ENCODE measurements at regions not wholly inside any gene's neighbourhood (a gene's known extent, or its start where the extent isn't known, plus 50 kb on each side); places are given as distances from the start of the nearest gene placed in this dataset.
"Not testable (repeated sequence)": the region's sequence is repeated elsewhere in the genome, so short reads cannot be mapped to it uniquely, and the experiment has no call there.

DNA sequence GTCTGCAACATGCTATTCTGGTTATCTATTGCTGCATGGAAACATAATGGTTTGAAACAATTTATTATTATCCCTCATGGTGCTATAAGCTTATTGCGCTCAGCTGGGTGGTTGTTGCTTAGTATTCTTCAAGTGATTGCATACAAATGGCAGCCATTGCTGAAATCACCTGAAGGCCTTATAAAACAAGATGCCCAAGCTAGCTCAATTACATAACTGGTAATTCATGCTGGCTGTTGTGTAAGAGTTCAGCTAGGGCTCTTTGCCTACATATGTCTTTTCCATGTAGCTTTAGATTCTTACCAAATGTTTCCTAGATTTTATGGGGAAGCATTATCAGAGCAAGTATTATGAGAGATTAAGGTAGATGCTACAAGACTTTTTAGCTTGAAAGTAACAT, 644.0 kb upstream of the CBLB start:
- H3K36me3 ChIP-seq (ENCODE audit: control insufficient read depth in 2 of 2, insufficient read depth in 2 of 2, low read length in 1 of 2), result no peaks in the 10 kb centered on the region
- H3K9me3 ChIP-seq (ENCODE audit: control insufficient read depth in 2 of 2, insufficient read depth in 1 of 2, low read length in 1 of 2), result no peaks in the 10 kb centered on the region
- 99% methylated on average over 1 of the region's 1 CpG for WGBS
- H3K27me3 ChIP-seq (ENCODE audit: control insufficient read depth in 2 of 2, insufficient read depth in 1 of 2, low read length in 1 of 2), result no peaks in the 10 kb centered on the region
- no peak overlapping the region for H3K4me3 ChIP-seq (ENCODE audit: low read length in 2 of 2)
- no peak overlapping the region for H3K27ac ChIP-seq (ENCODE audit: low read depth in 1 of 2, low read length in 1 of 2)
- no peak for DNase-seq (ENCODE audit: low read depth in 6 of 9, low spot score in 9 of 9)
- no peaks in the 10 kb centered on the region for H3K4me1 ChIP-seq (ENCODE audit: control insufficient read depth in 2 of 2, insufficient read depth in 2 of 2, low read length in 2 of 2)

DNA sequence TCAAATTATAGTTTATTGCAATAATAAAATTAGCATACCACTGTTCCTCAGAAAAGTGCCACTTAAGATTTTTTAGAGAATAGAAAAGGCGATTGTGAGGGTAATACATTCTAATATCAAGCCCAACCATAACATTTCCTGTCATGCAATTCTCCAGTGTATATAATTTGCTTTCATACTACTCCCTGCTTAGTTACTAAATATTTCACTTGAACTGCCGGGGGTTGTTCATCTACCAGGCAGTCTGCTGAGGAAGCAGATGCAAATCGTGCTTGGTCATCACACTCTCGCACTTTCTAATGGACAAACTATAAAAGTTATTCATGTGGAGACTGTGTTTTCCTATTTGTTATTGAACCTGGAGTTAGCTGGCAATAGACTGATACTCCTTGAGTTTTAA, 645.6 kb upstream of the CBLB start:
- H3K36me3 ChIP-seq (ENCODE audit: control insufficient read depth in 2 of 2, insufficient read depth in 2 of 2, low read length in 1 of 2), result no peaks in the 10 kb centered on the region
- no peaks in the 10 kb centered on the region for H3K27me3 ChIP-seq (ENCODE audit: control insufficient read depth in 2 of 2, insufficient read depth in 1 of 2, low read length in 1 of 2)
- 36% methylated on average over 4 of the region's 4 CpGs for WGBS
- H3K4me1 ChIP-seq (ENCODE audit: control insufficient read depth in 2 of 2, insufficient read depth in 2 of 2, low read length in 2 of 2), result no peaks in the 10 kb centered on the region
- H3K4me3 ChIP-seq (ENCODE audit: low read length in 2 of 2), result no peak overlapping the region
- H3K27ac ChIP-seq (ENCODE audit: low read depth in 1 of 2, low read length in 1 of 2), result no peak overlapping the region
- no peak for DNase-seq (ENCODE audit: low read depth in 6 of 9, low spot score in 9 of 9)
- H3K9me3 ChIP-seq (ENCODE audit: control insufficient read depth in 2 of 2, insufficient read depth in 1 of 2, low read length in 1 of 2), result no peaks in the 10 kb centered on the region

DNA sequence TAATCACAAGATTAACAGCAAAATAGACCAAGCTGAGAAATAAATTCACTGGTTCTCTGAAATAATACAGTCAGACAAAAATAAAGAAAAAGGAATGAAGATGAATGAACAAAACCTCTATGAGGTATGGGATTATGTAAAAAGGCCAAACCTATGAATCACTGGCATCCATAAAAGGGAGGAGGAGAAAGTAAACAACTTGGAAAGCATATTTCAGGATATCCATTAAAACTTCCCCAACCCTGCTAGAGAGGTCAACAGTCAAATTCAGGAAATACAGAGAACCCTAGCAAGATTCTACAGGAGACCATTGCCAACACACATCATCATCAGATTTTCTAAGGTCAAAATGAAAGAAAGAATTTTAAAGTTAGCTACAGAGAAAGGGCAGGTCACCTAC, 649.7 kb upstream of the CBLB start:
- DNase-seq (ENCODE audit: low read depth in 6 of 9, low spot score in 9 of 9), result no peak
- Histone ChIP-seq H3K9me3 (ENCODE audit: control insufficient read depth in 2 of 2, insufficient read depth in 1 of 2, low read length in 1 of 2) (peaks cover 0 to 3% of the 10 kb centered on the region in 2 donors), H3K4me3 (ENCODE audit: low read length in 2 of 2) (no peak overlapping the region), H3K27ac (ENCODE audit: low read depth in 1 of 2, low read length in 1 of 2) (no peak overlapping the region), H3K27me3 (ENCODE audit: control insufficient read depth in 2 of 2, insufficient read depth in 1 of 2, low read length in 1 of 2) (no peaks in the 10 kb centered on the region), H3K4me1 (ENCODE audit: control insufficient read depth in 2 of 2, insufficient read depth in 2 of 2, low read length in 2 of 2) (no peaks in the 10 kb centered on the region), H3K36me3 (ENCODE audit: control insufficient read depth in 2 of 2, insufficient read depth in 2 of 2, low read length in 1 of 2) (no peaks in the 10 kb centered on the region)

DNA sequence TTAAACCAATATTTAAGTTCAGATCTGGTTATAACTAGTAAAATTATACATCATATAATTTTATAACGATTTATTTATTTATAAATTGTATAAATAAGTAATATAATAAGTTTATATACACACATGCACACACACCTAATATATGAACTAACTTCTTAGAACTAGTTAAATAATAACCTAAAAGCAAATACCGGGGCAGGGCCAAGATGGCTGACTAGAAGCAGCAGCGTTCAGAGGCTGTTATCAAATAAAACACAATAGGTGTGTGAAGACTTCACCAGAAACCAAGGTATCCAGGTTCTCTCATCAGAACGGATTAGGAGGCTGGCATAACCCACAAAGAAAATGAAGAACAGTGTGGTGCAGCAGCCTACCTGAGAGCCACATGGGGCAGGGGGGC, 653.6 kb upstream of the CBLB start:
- Histone ChIP-seq H3K4me3 (ENCODE audit: low read length in 2 of 2) (no peak overlapping the region), H3K4me1 (ENCODE audit: control insufficient read depth in 2 of 2, insufficient read depth in 2 of 2, low read length in 2 of 2) (no peaks in the 10 kb centered on the region), H3K27me3 (ENCODE audit: control insufficient read depth in 2 of 2, insufficient read depth in 1 of 2, low read length in 1 of 2) (no peaks in the 10 kb centered on the region), H3K27ac (ENCODE audit: low read depth in 1 of 2, low read length in 1 of 2) (no peak overlapping the region), H3K36me3 (ENCODE audit: control insufficient read depth in 2 of 2, insufficient read depth in 2 of 2, low read length in 1 of 2) (no peaks in the 10 kb centered on the region), H3K9me3 (ENCODE audit: control insufficient read depth in 2 of 2, insufficient read depth in 1 of 2, low read length in 1 of 2) (peaks cover 0 to 3% of the 10 kb centered on the region in 2 donors)
- whole genome bisulfite sequencing, result 94% methylated on average over 4 of the region's 4 CpGs
- no peak for DNase-seq (ENCODE audit: low read depth in 6 of 9, low spot score in 9 of 9)

DNA sequence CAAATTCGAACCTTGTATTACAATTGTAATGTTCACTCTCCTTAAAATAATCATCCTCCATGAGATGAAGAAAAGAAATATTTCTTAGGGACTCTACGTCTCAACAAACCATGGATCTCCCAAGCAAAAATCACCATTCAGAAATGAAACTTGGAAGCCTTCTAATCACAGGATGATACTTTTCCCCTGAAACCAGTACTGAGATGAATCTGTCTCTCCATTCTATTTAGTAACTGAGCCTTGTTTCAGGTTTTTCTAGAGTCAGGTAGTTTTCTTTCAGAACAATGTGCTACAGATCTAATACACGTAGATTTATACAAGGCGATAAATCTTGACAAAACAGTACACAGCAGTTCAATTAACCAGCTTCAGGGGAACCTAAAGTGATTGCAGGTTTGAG, 660.1 kb upstream of the CBLB start:
- no peak overlapping the region for H3K4me3 ChIP-seq (ENCODE audit: low read length in 2 of 2)
- H3K36me3 ChIP-seq (ENCODE audit: control insufficient read depth in 2 of 2, insufficient read depth in 2 of 2, low read length in 1 of 2), result no peaks in the 10 kb centered on the region
- H3K9me3 ChIP-seq (ENCODE audit: control insufficient read depth in 2 of 2, insufficient read depth in 1 of 2, low read length in 1 of 2), result peaks cover 0 to 4% of the 10 kb centered on the region in 2 donors
- H3K27me3 ChIP-seq (ENCODE audit: control insufficient read depth in 2 of 2, insufficient read depth in 1 of 2, low read length in 1 of 2), result no peaks in the 10 kb centered on the region
- no peak overlapping the region for H3K27ac ChIP-seq (ENCODE audit: low read depth in 1 of 2, low read length in 1 of 2)
- no peaks in the 10 kb centered on the region for H3K4me1 ChIP-seq (ENCODE audit: control insufficient read depth in 2 of 2, insufficient read depth in 2 of 2, low read length in 2 of 2)
- 97% methylated on average over 4 of the region's 4 CpGs for WGBS
- no peak for DNase-seq (ENCODE audit: low read depth in 6 of 9, low spot score in 9 of 9)

DNA sequence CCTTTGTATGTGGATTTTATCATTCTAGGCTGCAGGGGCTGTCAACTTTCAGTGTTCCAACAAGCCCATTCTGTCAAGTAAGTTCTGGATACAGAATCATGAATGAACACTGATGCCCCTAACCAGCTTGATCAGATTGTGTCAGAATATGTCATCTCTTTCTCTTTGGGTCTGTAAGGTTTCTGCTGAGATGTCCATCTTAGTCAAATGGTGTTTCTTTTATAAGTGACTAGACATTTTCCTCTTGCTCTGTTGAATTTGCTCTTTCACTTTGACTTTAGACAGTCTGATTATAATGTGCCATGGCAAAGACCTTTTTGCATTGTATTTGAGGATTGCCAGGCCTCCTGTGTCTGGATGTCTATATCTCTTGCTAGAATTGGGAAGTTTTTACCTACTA, 660.9 kb upstream of the CBLB start:
- no peak overlapping the region for H3K4me3 ChIP-seq (ENCODE audit: low read length in 2 of 2)
- no peak for DNase-seq (ENCODE audit: low read depth in 6 of 9, low spot score in 9 of 9)

DNA sequence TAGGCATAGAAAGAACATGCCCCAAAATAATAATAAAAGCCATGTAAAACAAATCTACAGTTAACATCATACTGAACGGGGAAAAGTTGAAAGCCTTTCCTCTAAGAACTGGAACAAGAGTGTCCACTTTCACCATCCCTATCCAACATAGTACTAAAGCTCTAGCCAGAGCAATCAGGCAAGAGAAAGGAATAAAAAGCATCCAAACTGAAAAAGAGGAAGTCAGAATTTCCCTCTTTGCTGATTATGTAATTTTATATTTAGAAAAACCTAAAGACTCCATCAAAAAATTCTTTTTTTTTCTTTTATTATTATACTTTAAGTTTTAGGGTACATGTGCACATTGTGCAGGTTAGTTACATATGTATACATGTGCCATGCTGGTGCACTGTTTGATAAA, 661.6 kb upstream of the CBLB start:
- no peaks in the 10 kb centered on the region for H3K36me3 ChIP-seq (ENCODE audit: control insufficient read depth in 2 of 2, insufficient read depth in 2 of 2, low read length in 1 of 2)
- H3K27ac ChIP-seq (ENCODE audit: low read depth in 1 of 2, low read length in 1 of 2), result no peak overlapping the region
- no peaks in the 10 kb centered on the region for H3K4me1 ChIP-seq (ENCODE audit: control insufficient read depth in 2 of 2, insufficient read depth in 2 of 2, low read length in 2 of 2)
- H3K4me3 ChIP-seq (ENCODE audit: low read length in 2 of 2), result no peak overlapping the region
- WGBS, result 97% methylated on average over 1 of the region's 1 CpG
- H3K9me3 ChIP-seq (ENCODE audit: control insufficient read depth in 2 of 2, insufficient read depth in 1 of 2, low read length in 1 of 2), result peaks cover 0 to 9% of the 10 kb centered on the region in 2 donors
- DNase-seq (ENCODE audit: low read depth in 6 of 9, low spot score in 9 of 9), result no peak
- no peaks in the 10 kb centered on the region for H3K27me3 ChIP-seq (ENCODE audit: control insufficient read depth in 2 of 2, insufficient read depth in 1 of 2, low read length in 1 of 2)

More for the DNA sequence above, 660.9 kb upstream of the CBLB start:
- peaks cover 0 to 9% of the 10 kb centered on the region in 2 donors for H3K9me3 ChIP-seq (ENCODE audit: control insufficient read depth in 2 of 2, insufficient read depth in 1 of 2, low read length in 1 of 2)
- H3K27me3 ChIP-seq (ENCODE audit: control insufficient read depth in 2 of 2, insufficient read depth in 1 of 2, low read length in 1 of 2), result no peaks in the 10 kb centered on the region
- H3K27ac ChIP-seq (ENCODE audit: low read depth in 1 of 2, low read length in 1 of 2), result no peak overlapping the region
- H3K4me1 ChIP-seq (ENCODE audit: control insufficient read depth in 2 of 2, insufficient read depth in 2 of 2, low read length in 2 of 2), result no peaks in the 10 kb centered on the region
- no peaks in the 10 kb centered on the region for H3K36me3 ChIP-seq (ENCODE audit: control insufficient read depth in 2 of 2, insufficient read depth in 2 of 2, low read length in 1 of 2)

DNA sequence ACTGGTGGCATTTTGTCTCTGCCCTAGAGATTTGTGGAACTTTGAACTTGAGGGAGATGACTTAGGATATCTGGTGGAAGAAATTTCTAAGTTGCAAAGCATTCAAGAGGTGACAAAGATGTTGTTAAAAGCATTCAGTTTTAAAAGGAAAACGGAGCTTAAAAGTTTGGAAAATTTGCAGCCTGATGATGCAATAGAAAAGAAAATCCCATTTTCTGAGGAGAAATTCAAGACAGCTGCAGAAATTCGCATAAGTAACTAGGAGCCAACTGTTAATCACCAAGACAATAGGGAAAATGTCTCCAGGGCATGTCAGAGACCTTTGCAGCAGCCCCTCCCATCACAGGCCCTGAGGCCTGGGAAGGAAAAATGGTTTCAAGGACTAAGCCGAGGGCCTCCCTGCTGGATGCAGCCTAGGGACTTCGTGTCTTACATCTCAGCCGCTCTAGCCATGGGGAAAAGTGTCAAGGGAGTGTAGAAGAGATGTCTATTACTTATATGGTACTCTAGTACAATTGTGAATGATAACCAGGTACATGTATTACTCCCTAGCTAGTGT, 663.0 kb upstream of the CBLB start:
- not testable (repeated sequence) for H3K4me1 ChIP-seq (ENCODE audit: control insufficient read depth in 2 of 2, insufficient read depth in 2 of 2, low read length in 2 of 2); DNase-seq (ENCODE audit: low read depth in 6 of 9, low spot score in 9 of 9); H3K36me3 ChIP-seq (ENCODE audit: control insufficient read depth in 2 of 2, insufficient read depth in 2 of 2, low read length in 1 of 2); H3K9me3 ChIP-seq (ENCODE audit: control insufficient read depth in 2 of 2, insufficient read depth in 1 of 2, low read length in 1 of 2); H3K4me3 ChIP-seq (ENCODE audit: low read length in 2 of 2); H3K27me3 ChIP-seq (ENCODE audit: control insufficient read depth in 2 of 2, insufficient read depth in 1 of 2, low read length in 1 of 2); H3K27ac ChIP-seq (ENCODE audit: low read depth in 1 of 2, low read length in 1 of 2)
- 92% methylated on average over 5 of the region's 5 CpGs for WGBS

DNA sequence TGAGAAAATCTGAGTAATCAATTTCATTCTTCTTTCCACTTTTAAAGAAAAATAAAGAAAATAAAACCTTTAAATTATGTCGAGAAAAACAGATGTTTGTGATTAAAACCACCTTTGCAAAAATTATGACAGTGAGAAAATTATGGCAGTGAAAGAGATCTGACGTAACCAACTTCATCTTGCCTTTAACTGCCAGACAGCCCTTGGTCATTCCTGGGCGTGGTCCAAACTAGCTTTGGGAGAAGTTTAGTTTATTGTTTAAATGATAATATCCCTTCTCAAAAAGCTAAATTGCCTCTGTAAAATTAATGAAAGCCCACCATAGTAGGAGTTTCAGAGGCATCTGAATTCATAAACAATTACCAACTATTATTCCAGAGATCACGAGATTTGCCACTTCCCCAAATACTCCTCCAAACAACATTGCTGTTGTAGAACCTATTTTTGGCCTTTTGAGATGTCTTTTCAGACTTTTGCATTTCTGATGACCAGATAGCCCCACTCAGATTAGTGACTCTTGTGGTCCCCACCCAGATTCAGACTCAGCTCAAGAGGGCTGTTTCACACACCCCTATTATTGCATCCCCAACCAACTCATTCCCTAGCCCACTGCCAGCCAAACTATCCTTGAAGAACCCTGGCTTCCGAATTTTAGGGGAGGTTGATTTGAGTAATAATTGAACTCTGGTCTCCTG, 664.4 kb upstream of the CBLB start:
- no peak overlapping the region for H3K27ac ChIP-seq (ENCODE audit: low read depth in 1 of 2, low read length in 1 of 2)
- DNase-seq (ENCODE audit: low read depth in 6 of 9, low spot score in 9 of 9), result no peak
- H3K4me1 ChIP-seq (ENCODE audit: control insufficient read depth in 2 of 2, insufficient read depth in 2 of 2, low read length in 2 of 2), result no peaks in the 10 kb centered on the region
- no peak overlapping the region for H3K4me3 ChIP-seq (ENCODE audit: low read length in 2 of 2)
- no peaks in the 10 kb centered on the region for H3K36me3 ChIP-seq (ENCODE audit: control insufficient read depth in 2 of 2, insufficient read depth in 2 of 2, low read length in 1 of 2)
- WGBS, result 92% methylated on average over 5 of the region's 5 CpGs
- no peaks in the 10 kb centered on the region for H3K27me3 ChIP-seq (ENCODE audit: control insufficient read depth in 2 of 2, insufficient read depth in 1 of 2, low read length in 1 of 2)
- H3K9me3 ChIP-seq (ENCODE audit: control insufficient read depth in 2 of 2, insufficient read depth in 1 of 2, low read length in 1 of 2), result peaks cover 0 to 9% of the 10 kb centered on the region in 2 donors
